Adrenal gland (tissue), 5 donors: ENCODE measurements at regions not wholly inside any gene's neighbourhood (a gene's known extent, or its start where the extent isn't known, plus 50 kb on each side); places are given as distances from the start of the nearest gene placed in this dataset.

Experiments
- CTCF ChIP-seq, 6 experiments: fragments of 450-650 bp in 4 of 6; fragments of 200-600 bp in 2 of 6; sonication (generic) in 1 of 6; IDR thresholded peaks; 1 replicate in 5 of 6; 2 replicates in 1 of 6; pipeline versions ENCODE4 v1.5.1 to v1.8.0; 2016 to 2021; ENCODE audit warnings: antibody characterized with exemption in 6 of 6, mild to moderate bottlenecking in 2 of 6, moderate library complexity in 1 of 6
- POLR2A ChIP-seq, 2 donors: fragments of 450-650 bp; IDR thresholded peaks; one replicate each; pipeline ENCODE4 v1.6.1; 2017; ENCODE audit warnings: antibody characterized with exemption in 2 of 2, mild to moderate bottlenecking in 2 of 2, moderate library complexity in 1 of 2
- donor health status: DM: no; HTN: no; CAD: no.

- no peak for TF ChIP-seq POLR2A (IDR thresholded peaks at IDR 0.05)
- TF ChIP-seq CTCF (IDR thresholded peaks at IDR 0.05): no peak
Measured at GRCh38 chr20:63072991-63073737, 66.4 kb upstream of the BHLHE23 start.
